Testis (tissue), 2 donors: ENCODE measurements at regions not wholly inside any gene's neighbourhood (a gene's known extent, or its start where the extent isn't known, plus 50 kb on each side); places are given as distances from the start of the nearest gene placed in this dataset.
"Not testable (repeated sequence)": the region's sequence is repeated elsewhere in the genome, so short reads cannot be mapped to it uniquely, and the experiment has no call there.

Experiments
- POLR2A ChIP-seq: fragments of 450-650 bp; IDR thresholded peaks from one replicate; pipeline ENCODE4 v1.6.1; 2017; ENCODE audit warnings: antibody characterized with exemption, mild to moderate bottlenecking, moderate library complexity
- TF ChIP-seq, protein P1 (sequence below), 3 experiments: fragments of 450-650 bp in 2 of 3; fragments of 200-600 bp in 1 of 3; sonication (generic) in 1 of 3; IDR thresholded peaks; one replicate each; pipeline ENCODE4 v1.5.1; 2016 to 2019; ENCODE audit warnings: antibody characterized with exemption in 3 of 3, mild to moderate bottlenecking in 2 of 3, moderate library complexity in 1 of 3

DNA sequence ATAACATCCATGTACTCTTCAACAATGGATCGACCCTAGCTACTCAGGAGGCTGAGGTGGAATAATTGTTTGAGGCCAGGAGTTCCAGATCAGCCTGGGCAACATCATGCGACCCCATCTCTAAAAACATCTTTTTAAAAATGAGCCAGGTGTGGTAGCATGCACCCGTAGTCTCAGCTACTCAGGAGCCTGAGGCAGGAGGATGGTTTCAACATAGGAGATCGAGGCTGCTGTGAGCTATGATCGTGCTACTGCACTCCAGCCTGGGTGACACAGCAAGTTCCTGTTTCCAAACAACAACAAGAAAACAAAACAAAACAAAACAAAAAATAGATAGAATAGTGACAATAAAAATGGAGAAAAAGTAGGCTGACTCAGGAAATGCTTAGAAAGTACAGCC, 138.3 kb downstream of the POTEM start:
- not testable (repeated sequence) for TF ChIP-seq POLR2A
- TF ChIP-seq, protein P1, sequence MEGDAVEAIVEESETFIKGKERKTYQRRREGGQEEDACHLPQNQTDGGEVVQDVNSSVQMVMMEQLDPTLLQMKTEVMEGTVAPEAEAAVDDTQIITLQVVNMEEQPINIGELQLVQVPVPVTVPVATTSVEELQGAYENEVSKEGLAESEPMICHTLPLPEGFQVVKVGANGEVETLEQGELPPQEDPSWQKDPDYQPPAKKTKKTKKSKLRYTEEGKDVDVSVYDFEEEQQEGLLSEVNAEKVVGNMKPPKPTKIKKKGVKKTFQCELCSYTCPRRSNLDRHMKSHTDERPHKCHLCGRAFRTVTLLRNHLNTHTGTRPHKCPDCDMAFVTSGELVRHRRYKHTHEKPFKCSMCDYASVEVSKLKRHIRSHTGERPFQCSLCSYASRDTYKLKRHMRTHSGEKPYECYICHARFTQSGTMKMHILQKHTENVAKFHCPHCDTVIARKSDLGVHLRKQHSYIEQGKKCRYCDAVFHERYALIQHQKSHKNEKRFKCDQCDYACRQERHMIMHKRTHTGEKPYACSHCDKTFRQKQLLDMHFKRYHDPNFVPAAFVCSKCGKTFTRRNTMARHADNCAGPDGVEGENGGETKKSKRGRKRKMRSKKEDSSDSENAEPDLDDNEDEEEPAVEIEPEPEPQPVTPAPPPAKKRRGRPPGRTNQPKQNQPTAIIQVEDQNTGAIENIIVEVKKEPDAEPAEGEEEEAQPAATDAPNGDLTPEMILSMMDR (IDR thresholded peaks at IDR 0.05), result not testable (repeated sequence)
